ENCODE measurements at regions not wholly inside any gene's neighbourhood (a gene's known extent, or its start where the extent isn't known, plus 50 kb on each side); places are given as distances from the start of the nearest gene placed in this dataset.

- TF ChIP-seq, protein P1, sequence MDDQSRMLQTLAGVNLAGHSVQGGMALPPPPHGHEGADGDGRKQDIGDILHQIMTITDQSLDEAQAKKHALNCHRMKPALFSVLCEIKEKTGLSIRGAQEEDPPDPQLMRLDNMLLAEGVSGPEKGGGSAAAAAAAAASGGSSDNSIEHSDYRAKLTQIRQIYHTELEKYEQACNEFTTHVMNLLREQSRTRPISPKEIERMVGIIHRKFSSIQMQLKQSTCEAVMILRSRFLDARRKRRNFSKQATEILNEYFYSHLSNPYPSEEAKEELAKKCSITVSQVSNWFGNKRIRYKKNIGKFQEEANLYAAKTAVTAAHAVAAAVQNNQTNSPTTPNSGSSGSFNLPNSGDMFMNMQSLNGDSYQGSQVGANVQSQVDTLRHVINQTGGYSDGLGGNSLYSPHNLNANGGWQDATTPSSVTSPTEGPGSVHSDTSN (IDR thresholded peaks at IDR 0.05), result no peak
- no peak for TF ChIP-seq CEBPB (IDR thresholded peaks at IDR 0.05)
Measured at GRCh38 chr5:3027185-3027865, 275.8 kb upstream of the IRX2 start (continued).

DNA sequence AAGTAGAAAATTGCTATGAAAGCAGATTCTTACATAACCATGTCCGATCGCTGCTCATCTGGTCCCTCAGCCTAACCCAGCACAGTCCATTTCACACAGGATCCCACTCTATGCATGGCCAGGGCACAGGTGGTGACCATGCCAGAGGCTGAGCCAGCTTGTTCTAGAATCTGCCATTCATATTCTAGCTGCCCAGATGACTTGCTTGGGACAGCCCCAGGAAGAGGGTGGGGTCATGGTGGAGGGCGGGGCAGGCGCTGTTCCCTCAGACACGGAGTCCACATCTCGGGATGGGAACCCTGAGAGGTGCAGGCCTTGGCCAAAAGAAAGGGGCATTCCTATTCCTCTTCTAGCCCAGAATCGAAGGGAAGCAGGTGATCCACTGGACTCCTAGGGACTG, 275.2 kb upstream of the IRX2 start:
- Histone ChIP-seq H3K4me2 (no peak overlapping the region), H3K27ac (no peak overlapping the region), H3K9me3 (no peaks in the 10 kb centered on the region; the same call in 2 of the 3 replicates), H3K4me3 (no peak overlapping the region), H3K4me1 (no peaks in the 10 kb centered on the region)
- POLR2A ChIA-PET, result no interaction called here
- 8% methylated on average over 5 of the region's 7 CpGs for WGBS (ENCODE audit: missing lambda C conversion rate)
- DNase-seq (ENCODE audit: low read depth in 1 of 2, low spot score in 1 of 2) (no peak), FAIRE-seq (no peak), ATAC-seq (no peak)
- no peak for TF ChIP-seq HOXB13 (CRISPR knock-in tag; IDR thresholded peaks at IDR 0.05; ENCODE audit: low read depth)
- TF ChIP-seq NPAS2 (CRISPR knock-in tag; IDR thresholded peaks at IDR 0.05; ENCODE audit: borderline replicate concordance), result no peak
- TF ChIP-seq SREBF2 (IDR thresholded peaks at IDR 0.05), result no peak
- TF ChIP-seq, protein P2, sequence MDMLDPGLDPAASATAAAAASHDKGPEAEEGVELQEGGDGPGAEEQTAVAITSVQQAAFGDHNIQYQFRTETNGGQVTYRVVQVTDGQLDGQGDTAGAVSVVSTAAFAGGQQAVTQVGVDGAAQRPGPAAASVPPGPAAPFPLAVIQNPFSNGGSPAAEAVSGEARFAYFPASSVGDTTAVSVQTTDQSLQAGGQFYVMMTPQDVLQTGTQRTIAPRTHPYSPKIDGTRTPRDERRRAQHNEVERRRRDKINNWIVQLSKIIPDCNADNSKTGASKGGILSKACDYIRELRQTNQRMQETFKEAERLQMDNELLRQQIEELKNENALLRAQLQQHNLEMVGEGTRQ (IDR thresholded peaks at IDR 0.05), result no peak
- TF ChIP-seq MAX (IDR thresholded peaks at IDR 0.05), result no peak
- TF ChIP-seq HOXB5 (CRISPR knock-in tag; IDR thresholded peaks at IDR 0.05), result no peak
- no peak for TF ChIP-seq NFE2L2 (conservative IDR thresholded peaks at IDR 0.05; ENCODE audit: low read length)
- no peak for TF ChIP-seq FOXS1 (CRISPR knock-in tag; IDR thresholded peaks at IDR 0.05)
- TF ChIP-seq CEBPB (IDR thresholded peaks at IDR 0.05), result no peak
- no peak for TF ChIP-seq ZNF302 (CRISPR knock-in tag; IDR thresholded peaks at IDR 0.05)
- no peak for TF ChIP-seq RNF2 (IDR thresholded peaks at IDR 0.05; ENCODE audit: borderline replicate concordance, low read depth)
- no peak for TF ChIP-seq RFX5 (IDR thresholded peaks at IDR 0.05)
- TF ChIP-seq ZC3H11A (IDR thresholded peaks at IDR 0.05), result no peak
- no peak for TF ChIP-seq ZFP36 (IDR thresholded peaks at IDR 0.05; ENCODE audit: borderline replicate concordance, partially characterized antibody)
- no peak for TF ChIP-seq RCOR1 (IDR thresholded peaks at IDR 0.05; ENCODE audit: low read depth, low read length)
- TF ChIP-seq GATA3 (IDR thresholded peaks at IDR 0.05; ENCODE audit: borderline replicate concordance), result no peak
- no peak for TF ChIP-seq FOSB (CRISPR knock-in tag; IDR thresholded peaks at IDR 0.05)
- TF ChIP-seq, protein P3, sequence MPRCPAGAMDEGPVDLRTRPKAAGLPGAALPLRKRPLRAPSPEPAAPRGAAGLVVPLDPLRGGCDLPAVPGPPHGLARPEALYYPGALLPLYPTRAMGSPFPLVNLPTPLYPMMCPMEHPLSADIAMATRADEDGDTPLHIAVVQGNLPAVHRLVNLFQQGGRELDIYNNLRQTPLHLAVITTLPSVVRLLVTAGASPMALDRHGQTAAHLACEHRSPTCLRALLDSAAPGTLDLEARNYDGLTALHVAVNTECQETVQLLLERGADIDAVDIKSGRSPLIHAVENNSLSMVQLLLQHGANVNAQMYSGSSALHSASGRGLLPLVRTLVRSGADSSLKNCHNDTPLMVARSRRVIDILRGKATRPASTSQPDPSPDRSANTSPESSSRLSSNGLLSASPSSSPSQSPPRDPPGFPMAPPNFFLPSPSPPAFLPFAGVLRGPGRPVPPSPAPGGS (IDR thresholded peaks at IDR 0.05), result no peak
- no peak for TF ChIP-seq CHD2 (IDR thresholded peaks at IDR 0.05; ENCODE audit: low read length, partially characterized antibody)
- CTCF ChIA-PET, result no interaction called here

- POLR2A ChIA-PET, result no interaction called here
- ATAC-seq (no peak), FAIRE-seq (no peak), DNase-seq (ENCODE audit: low read depth in 1 of 2, low spot score in 1 of 2) (no peak)
- Histone ChIP-seq H3K9me3 (no peaks in the 10 kb centered on the region; the same call in 2 of the 3 replicates), H3K4me2 (no peak overlapping the region), H3K27ac (no peak overlapping the region), H3K4me1 (no peaks in the 10 kb centered on the region), H3K4me3 (no peak overlapping the region)
- WGBS (ENCODE audit: missing lambda C conversion rate), result 0% methylated on average over 7 of the region's 9 CpGs
- CTCF ChIA-PET, result no interaction called here
- TF ChIP-seq HEYL (CRISPR knock-in tag; IDR thresholded peaks at IDR 0.05), result no peak
- TF ChIP-seq MYC (IDR thresholded peaks at IDR 0.05; ENCODE audit: borderline replicate concordance, low read length), result no peak
- TF ChIP-seq CBX8 (IDR thresholded peaks at IDR 0.05), result no peak
- no peak for TF ChIP-seq EHF (CRISPR knock-in tag; IDR thresholded peaks at IDR 0.05)
Measured at GRCh38 chr5:3026099-3026498, 274.6 kb upstream of the IRX2 start.

Data from A549 (cell line).